ENCODE measurements at regions not wholly inside any gene's neighbourhood (a gene's known extent, or its start where the extent isn't known, plus 50 kb on each side); places are given as distances from the start of the nearest gene placed in this dataset.

GRCh38 chr3:76011121-76011520 lies 225.8 kb upstream of the ZNF717 start:
- DNase-seq, result no peak

- DNase-seq, result no peak
Observed at GRCh38 chr3:76015496-76015895, 230.1 kb upstream of the ZNF717 start.

GRCh38 chr3:76016111-76016510 lies 230.8 kb upstream of the ZNF717 start:
- DNase-seq, result no peak

- DNase-seq, result no peak
Observed at GRCh38 chr3:76016769-76017439, 231.6 kb upstream of the ZNF717 start.

- no peak for DNase-seq
Observed at GRCh38 chr3:76021376-76021775, 236.0 kb upstream of the ZNF717 start.

- DNase-seq, result no peak
Observed at GRCh38 chr3:76024640-76025039, 239.3 kb upstream of the ZNF717 start.

- no peak for DNase-seq
Observed at GRCh38 chr3:76025561-76025960, 240.2 kb upstream of the ZNF717 start.

- no peak for DNase-seq
Observed at GRCh38 chr3:76026379-76026778, 241.0 kb upstream of the ZNF717 start.

- no peak for DNase-seq
Observed at GRCh38 chr3:76028774-76029173, 243.4 kb upstream of the ZNF717 start.

GRCh38 chr3:76034649-76035048 lies 249.3 kb upstream of the ZNF717 start:
- no peak for DNase-seq

- DNase-seq, result no peak
Observed at GRCh38 chr3:76035117-76035516, 249.8 kb upstream of the ZNF717 start.

GRCh38 chr3:76038949-76039348 lies 253.6 kb upstream of the ZNF717 start:
- DNase-seq, result no peak

- no peak for DNase-seq
Observed at GRCh38 chr3:76039431-76039830, 254.1 kb upstream of the ZNF717 start.

- DNase-seq, result no peak
Observed at GRCh38 chr3:76040946-76041345, 255.6 kb upstream of the ZNF717 start.

GRCh38 chr3:76043746-76044145 lies 258.4 kb upstream of the ZNF717 start:
- DNase-seq, result no peak

GRCh38 chr3:76044601-76045600 lies 259.6 kb upstream of the ZNF717 start:
- no peak for DNase-seq

- no peak for DNase-seq
Observed at GRCh38 chr3:76047368-76047767, 262.0 kb upstream of the ZNF717 start.

GRCh38 chr3:76049776-76050175 lies 264.4 kb upstream of the ZNF717 start:
- DNase-seq, result no peak

- DNase-seq, result no peak
Observed at GRCh38 chr3:76051145-76051544, 265.8 kb upstream of the ZNF717 start.

- DNase-seq, result no peak
Observed at GRCh38 chr3:76054404-76054803, 269.1 kb upstream of the ZNF717 start.

- no peak for DNase-seq
Observed at GRCh38 chr3:76061654-76062053, 276.3 kb upstream of the ZNF717 start.

- DNase-seq, result no peak
Observed at GRCh38 chr3:76063019-76063418, 277.7 kb upstream of the ZNF717 start.

GRCh38 chr3:76063811-76064210 lies 278.5 kb upstream of the ZNF717 start:
- DNase-seq, result no peak

GRCh38 chr3:76065964-76066363 lies 280.6 kb upstream of the ZNF717 start:
- DNase-seq, result peak; percentile 44

Data from NCI-H1105 (cell line).